B cell (primary cell): ENCODE measurements at regions not wholly inside any gene's neighbourhood (a gene's known extent, or its start where the extent isn't known, plus 50 kb on each side); places are given as distances from the start of the nearest gene placed in this dataset.

Experiments
- CTCF ChIP-seq: fragments of 200-600 bp; IDR thresholded peaks from one replicate; pipeline ENCODE4 v1.8.0; 2022; ENCODE audit warnings: antibody characterized with exemption, mild to moderate bottlenecking
- EZH2 ChIP-seq: IDR thresholded peaks from 2 replicates; pipeline ENCODE4 v1.6.1; 2012; ENCODE audit warnings: borderline replicate concordance, low read depth, mild to moderate bottlenecking, moderate library complexity, low read length; ENCODE audit not compliant: insufficient read depth, poor library complexity, severe bottlenecking

- TF ChIP-seq CTCF (no peak), EZH2 (no peak)
Observed at GRCh38 chrX:140580478-140580877, 75.6 kb upstream of the SOX3 start.
